ENCODE measurements at regions not wholly inside any gene's neighbourhood (a gene's known extent, or its start where the extent isn't known, plus 50 kb on each side); places are given as distances from the start of the nearest gene placed in this dataset.

GRCh38 chr4:108375434-108375833 lies 206.7 kb upstream of the LEF1 start:
- intact Hi-C loops (cut with DNase I) = no loop called here

GRCh38 chr4:108372681-108373080 lies 203.9 kb upstream of the LEF1 start:
- ATAC-seq (no peak), DNase-seq (no peak)
- Histone ChIP-seq H3K4me1 (no peaks in the 10 kb centered on the region), H3K27ac (no peak overlapping the region), H3K4me3 (no peak overlapping the region), H3K36me3 (ENCODE audit: insufficient read depth in 1 of 2, low read depth in 1 of 2) (no peaks in the 10 kb centered on the region), H3K27me3 (ENCODE audit: insufficient read depth in 3 of 3, low read length in 2 of 3) (peaks cover 0 to 12% (median 0%) of the 10 kb centered on the region in 3 donors), H3K9me3 (no peaks in the 10 kb centered on the region)
- TF ChIP-seq CTCF (IDR thresholded peaks at IDR 0.05) = no peak
- 81 to 85% (median 82%) methylated on average over 5 of the region's 5 CpGs for WGBS, 3 donors
- intact Hi-C loops (cut with DNase I) = no loop called here

More at GRCh38 chr4:108375434-108375833, 206.7 kb upstream of the LEF1 start:
- peaks cover 0 to 12% (median 0%) of the 10 kb centered on the region in 3 donors for H3K27me3 ChIP-seq (ENCODE audit: insufficient read depth in 3 of 3, low read length in 2 of 3)
- no peak for TF ChIP-seq CTCF (IDR thresholded peaks at IDR 0.05)
- H3K4me3 ChIP-seq = no peak overlapping the region
- no peaks in the 10 kb centered on the region for H3K36me3 ChIP-seq (ENCODE audit: insufficient read depth in 1 of 2, low read depth in 1 of 2)
- no peaks in the 10 kb centered on the region for H3K4me1 ChIP-seq
- ATAC-seq = no peak
- H3K27ac ChIP-seq = no peak overlapping the region
- 83 to 86% (median 83%) methylated on average over 3 of the region's 3 CpGs for WGBS, 3 donors
- no peak for DNase-seq
- H3K9me3 ChIP-seq = no peaks in the 10 kb centered on the region

GRCh38 chr4:108371282-108371681 lies 202.6 kb upstream of the LEF1 start:
- DNase-seq (no peak), ATAC-seq (no peak)
- Histone ChIP-seq H3K27ac (no peak overlapping the region), H3K9me3 (no peaks in the 10 kb centered on the region), H3K36me3 (ENCODE audit: insufficient read depth in 1 of 2, low read depth in 1 of 2) (no peaks in the 10 kb centered on the region), H3K27me3 (ENCODE audit: insufficient read depth in 3 of 3, low read length in 2 of 3) (peaks cover 0 to 12% (median 0%) of the 10 kb centered on the region in 3 donors), H3K4me1 (no peaks in the 10 kb centered on the region), H3K4me3 (no peak overlapping the region)
- WGBS, 3 donors = 73 to 81% (median 78%) methylated on average over 8 of the region's 8 CpGs
- intact Hi-C loops (cut with DNase I) = no loop called here
- no peak for TF ChIP-seq CTCF (IDR thresholded peaks at IDR 0.05)

- no peak for TF ChIP-seq CTCF (IDR thresholded peaks at IDR 0.05)
- Histone ChIP-seq H3K4me3 (no peak overlapping the region), H3K27ac (no peak overlapping the region), H3K36me3 (ENCODE audit: insufficient read depth in 1 of 2, low read depth in 1 of 2) (no peaks in the 10 kb centered on the region), H3K27me3 (ENCODE audit: insufficient read depth in 3 of 3, low read length in 2 of 3) (peaks cover 0 to 12% (median 0%) of the 10 kb centered on the region in 3 donors), H3K4me1 (no peaks in the 10 kb centered on the region), H3K9me3 (no peaks in the 10 kb centered on the region)
- no peak for DNase-seq
- intact Hi-C loops (cut with DNase I) = no loop called here
- WGBS, 3 donors = 27 to 33% (median 27%) methylated on average over 21 of the region's 21 CpGs
- no peak for ATAC-seq
Observed at GRCh38 chr4:108370291-108371141, 201.8 kb upstream of the LEF1 start.

All from psoas muscle (tissue), 7 donors.